ENCODE measurements at regions not wholly inside any gene's neighbourhood (a gene's known extent, or its start where the extent isn't known, plus 50 kb on each side); places are given as distances from the start of the nearest gene placed in this dataset.
"Not testable (repeated sequence)": the region's sequence is repeated elsewhere in the genome, so short reads cannot be mapped to it uniquely, and the experiment has no call there.

GRCh38 chr19:28166025-28166424, 1046.9 kb downstream of the UQCRFS1 start:
- DNase-seq (ENCODE audit: low spot score), result no peak

- DNase-seq (ENCODE audit: low spot score), result no peak
Observed at GRCh38 chr19:28164214-28164613, 1048.7 kb downstream of the UQCRFS1 start.

GRCh38 chr19:28159065-28159464, 1053.9 kb downstream of the UQCRFS1 start:
- no peak for DNase-seq (ENCODE audit: low spot score)

- no peak for DNase-seq (ENCODE audit: low spot score)
Observed at GRCh38 chr19:28155265-28155664, 1057.7 kb downstream of the UQCRFS1 start.

GRCh38 chr19:28154077-28154476, 1058.9 kb downstream of the UQCRFS1 start:
- DNase-seq (ENCODE audit: low spot score), result no peak

- DNase-seq (ENCODE audit: low spot score), result no peak
Observed at GRCh38 chr19:28153123-28153522, 1059.8 kb downstream of the UQCRFS1 start.

- no peak for DNase-seq (ENCODE audit: low spot score)
Observed at GRCh38 chr19:28152195-28152594, 1060.8 kb downstream of the UQCRFS1 start.

- no peak for DNase-seq (ENCODE audit: low spot score)
Observed at GRCh38 chr19:28150129-28150528, 1062.8 kb downstream of the UQCRFS1 start.

- no peak for DNase-seq (ENCODE audit: low spot score)
Observed at GRCh38 chr19:28148554-28148953, 1064.4 kb downstream of the UQCRFS1 start.

GRCh38 chr19:28142258-28142657, 1070.7 kb downstream of the UQCRFS1 start:
- no peak for DNase-seq (ENCODE audit: low spot score)

- DNase-seq (ENCODE audit: low spot score), result no peak
Observed at GRCh38 chr19:28140201-28140600, 1072.8 kb downstream of the UQCRFS1 start.

GRCh38 chr19:28137772-28138171, 1075.2 kb downstream of the UQCRFS1 start:
- no peak for DNase-seq (ENCODE audit: low spot score)

- no peak for DNase-seq (ENCODE audit: low spot score)
Observed at GRCh38 chr19:28136796-28137195, 1076.2 kb downstream of the UQCRFS1 start.

- DNase-seq (ENCODE audit: low spot score), result no peak
Observed at GRCh38 chr19:28135825-28136224, 1077.1 kb downstream of the UQCRFS1 start.

- DNase-seq (ENCODE audit: low spot score), result no peak
Observed at GRCh38 chr19:28134311-28134710, 1078.6 kb downstream of the UQCRFS1 start.

- not testable (repeated sequence) for DNase-seq (ENCODE audit: low spot score)
Observed at GRCh38 chr19:28130881-28131280, 1082.1 kb downstream of the UQCRFS1 start.

- no peak for DNase-seq (ENCODE audit: low spot score)
Observed at GRCh38 chr19:28130066-28130511, 1082.9 kb downstream of the UQCRFS1 start.

GRCh38 chr19:28128341-28128740, 1084.6 kb downstream of the UQCRFS1 start:
- no peak for DNase-seq (ENCODE audit: low spot score)

GRCh38 chr19:28126135-28126898, 1086.6 kb downstream of the UQCRFS1 start:
- no peak for DNase-seq (ENCODE audit: low spot score)

GRCh38 chr19:28122734-28123133, 1090.2 kb downstream of the UQCRFS1 start:
- DNase-seq (ENCODE audit: low spot score), result no peak

- no peak for DNase-seq (ENCODE audit: low spot score)
Observed at GRCh38 chr19:28118235-28118634, 1094.7 kb downstream of the UQCRFS1 start.

- DNase-seq (ENCODE audit: low spot score), result no peak
Observed at GRCh38 chr19:28117143-28117542, 1095.8 kb downstream of the UQCRFS1 start.

GRCh38 chr19:28116379-28116778, 1096.6 kb downstream of the UQCRFS1 start:
- not testable (repeated sequence) for DNase-seq (ENCODE audit: low spot score)

- no peak for DNase-seq (ENCODE audit: low spot score)
Observed at GRCh38 chr19:28103921-28104320, 1109.0 kb downstream of the UQCRFS1 start.

Data from D341Med (cell line).